ENCODE measurements at regions not wholly inside any gene's neighbourhood (a gene's known extent, or its start where the extent isn't known, plus 50 kb on each side); places are given as distances from the start of the nearest gene placed in this dataset.
A peak's percentile ranks its signal among the peaks of the same experiment; 100 is the strongest.

DNA sequence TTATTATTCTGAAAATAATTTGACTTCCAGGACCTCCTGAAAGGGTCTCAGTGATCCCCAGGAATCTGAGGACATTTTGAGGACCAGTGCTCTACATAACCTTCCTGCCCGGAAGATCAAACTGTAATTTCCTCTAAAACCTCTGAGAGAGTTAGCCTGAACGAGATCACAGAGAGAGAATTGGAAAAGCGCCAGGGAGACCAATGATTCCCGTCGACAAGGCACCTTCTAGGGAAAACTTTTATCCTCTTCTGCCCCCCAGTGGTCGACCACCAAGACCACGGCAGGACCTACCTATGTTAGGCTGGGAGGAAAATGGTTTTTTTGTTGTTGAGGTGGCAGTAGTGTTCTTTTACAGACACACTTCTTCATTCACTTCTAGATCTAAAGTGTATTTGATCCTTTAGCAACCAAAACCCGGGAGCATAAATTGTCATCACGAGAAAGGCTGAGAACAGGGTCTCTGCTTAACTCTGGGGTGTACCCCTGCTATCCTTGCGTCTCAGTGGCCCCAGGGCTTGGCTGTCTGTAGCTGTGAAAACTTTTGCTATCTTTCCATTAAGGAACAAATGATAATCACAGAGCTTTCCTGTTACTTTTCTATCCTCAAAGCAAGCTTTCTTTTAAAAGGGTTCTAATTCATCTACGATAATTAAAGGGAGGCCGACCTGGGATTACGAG is 62.9 kb upstream of the NID2 start:
- TF ChIP-seq, protein P1, sequence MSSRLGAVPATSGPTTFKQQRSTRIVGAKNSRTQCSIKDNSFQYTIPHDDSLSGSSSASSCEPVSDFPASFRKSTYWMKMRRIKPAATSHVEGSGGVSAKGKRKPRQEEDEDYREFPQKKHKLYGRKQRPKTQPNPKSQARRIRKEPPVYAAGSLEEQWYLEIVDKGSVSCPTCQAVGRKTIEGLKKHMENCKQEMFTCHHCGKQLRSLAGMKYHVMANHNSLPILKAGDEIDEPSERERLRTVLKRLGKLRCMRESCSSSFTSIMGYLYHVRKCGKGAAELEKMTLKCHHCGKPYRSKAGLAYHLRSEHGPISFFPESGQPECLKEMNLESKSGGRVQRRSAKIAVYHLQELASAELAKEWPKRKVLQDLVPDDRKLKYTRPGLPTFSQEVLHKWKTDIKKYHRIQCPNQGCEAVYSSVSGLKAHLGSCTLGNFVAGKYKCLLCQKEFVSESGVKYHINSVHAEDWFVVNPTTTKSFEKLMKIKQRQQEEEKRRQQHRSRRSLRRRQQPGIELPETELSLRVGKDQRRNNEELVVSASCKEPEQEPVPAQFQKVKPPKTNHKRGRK (CRISPR knock-in tag; IDR thresholded peaks at IDR 0.05; ENCODE audit: borderline replicate concordance) = no peak
- no peak for TF ChIP-seq RORB (CRISPR knock-in tag; IDR thresholded peaks at IDR 0.05)
- TF ChIP-seq, protein P2, sequence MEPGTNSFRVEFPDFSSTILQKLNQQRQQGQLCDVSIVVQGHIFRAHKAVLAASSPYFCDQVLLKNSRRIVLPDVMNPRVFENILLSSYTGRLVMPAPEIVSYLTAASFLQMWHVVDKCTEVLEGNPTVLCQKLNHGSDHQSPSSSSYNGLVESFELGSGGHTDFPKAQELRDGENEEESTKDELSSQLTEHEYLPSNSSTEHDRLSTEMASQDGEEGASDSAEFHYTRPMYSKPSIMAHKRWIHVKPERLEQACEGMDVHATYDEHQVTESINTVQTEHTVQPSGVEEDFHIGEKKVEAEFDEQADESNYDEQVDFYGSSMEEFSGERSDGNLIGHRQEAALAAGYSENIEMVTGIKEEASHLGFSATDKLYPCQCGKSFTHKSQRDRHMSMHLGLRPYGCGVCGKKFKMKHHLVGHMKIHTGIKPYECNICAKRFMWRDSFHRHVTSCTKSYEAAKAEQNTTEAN (CRISPR knock-in tag; IDR thresholded peaks at IDR 0.05) = no peak
- TF ChIP-seq, protein P3, sequence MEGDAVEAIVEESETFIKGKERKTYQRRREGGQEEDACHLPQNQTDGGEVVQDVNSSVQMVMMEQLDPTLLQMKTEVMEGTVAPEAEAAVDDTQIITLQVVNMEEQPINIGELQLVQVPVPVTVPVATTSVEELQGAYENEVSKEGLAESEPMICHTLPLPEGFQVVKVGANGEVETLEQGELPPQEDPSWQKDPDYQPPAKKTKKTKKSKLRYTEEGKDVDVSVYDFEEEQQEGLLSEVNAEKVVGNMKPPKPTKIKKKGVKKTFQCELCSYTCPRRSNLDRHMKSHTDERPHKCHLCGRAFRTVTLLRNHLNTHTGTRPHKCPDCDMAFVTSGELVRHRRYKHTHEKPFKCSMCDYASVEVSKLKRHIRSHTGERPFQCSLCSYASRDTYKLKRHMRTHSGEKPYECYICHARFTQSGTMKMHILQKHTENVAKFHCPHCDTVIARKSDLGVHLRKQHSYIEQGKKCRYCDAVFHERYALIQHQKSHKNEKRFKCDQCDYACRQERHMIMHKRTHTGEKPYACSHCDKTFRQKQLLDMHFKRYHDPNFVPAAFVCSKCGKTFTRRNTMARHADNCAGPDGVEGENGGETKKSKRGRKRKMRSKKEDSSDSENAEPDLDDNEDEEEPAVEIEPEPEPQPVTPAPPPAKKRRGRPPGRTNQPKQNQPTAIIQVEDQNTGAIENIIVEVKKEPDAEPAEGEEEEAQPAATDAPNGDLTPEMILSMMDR (IDR thresholded peaks at IDR 0.05) = peak; percentile 51
- TF ChIP-seq NR1H2 (CRISPR knock-in tag; IDR thresholded peaks at IDR 0.05) = no peak
- TF ChIP-seq, protein P4, sequence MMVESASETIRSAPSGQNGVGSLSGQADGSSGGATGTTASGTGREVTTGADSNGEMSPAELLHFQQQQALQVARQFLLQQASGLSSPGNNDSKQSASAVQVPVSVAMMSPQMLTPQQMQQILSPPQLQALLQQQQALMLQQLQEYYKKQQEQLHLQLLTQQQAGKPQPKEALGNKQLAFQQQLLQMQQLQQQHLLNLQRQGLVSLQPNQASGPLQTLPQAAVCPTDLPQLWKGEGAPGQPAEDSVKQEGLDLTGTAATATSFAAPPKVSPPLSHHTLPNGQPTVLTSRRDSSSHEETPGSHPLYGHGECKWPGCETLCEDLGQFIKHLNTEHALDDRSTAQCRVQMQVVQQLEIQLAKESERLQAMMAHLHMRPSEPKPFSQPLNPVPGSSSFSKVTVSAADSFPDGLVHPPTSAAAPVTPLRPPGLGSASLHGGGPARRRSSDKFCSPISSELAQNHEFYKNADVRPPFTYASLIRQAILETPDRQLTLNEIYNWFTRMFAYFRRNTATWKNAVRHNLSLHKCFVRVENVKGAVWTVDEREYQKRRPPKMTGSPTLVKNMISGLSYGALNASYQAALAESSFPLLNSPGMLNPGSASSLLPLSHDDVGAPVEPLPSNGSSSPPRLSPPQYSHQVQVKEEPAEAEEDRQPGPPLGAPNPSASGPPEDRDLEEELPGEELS (CRISPR knock-in tag; IDR thresholded peaks at IDR 0.05) = no peak
- TF ChIP-seq SP1 (CRISPR knock-in tag; conservative IDR thresholded peaks at IDR 0.05) = no peak
- no peak for TF ChIP-seq TEAD4 (CRISPR knock-in tag; IDR thresholded peaks at IDR 0.05)
- TF ChIP-seq, protein P5, sequence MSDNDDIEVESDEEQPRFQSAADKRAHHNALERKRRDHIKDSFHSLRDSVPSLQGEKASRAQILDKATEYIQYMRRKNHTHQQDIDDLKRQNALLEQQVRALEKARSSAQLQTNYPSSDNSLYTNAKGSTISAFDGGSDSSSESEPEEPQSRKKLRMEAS (CRISPR knock-in tag; IDR thresholded peaks at IDR 0.05) = no peak
- TF ChIP-seq, protein P6, sequence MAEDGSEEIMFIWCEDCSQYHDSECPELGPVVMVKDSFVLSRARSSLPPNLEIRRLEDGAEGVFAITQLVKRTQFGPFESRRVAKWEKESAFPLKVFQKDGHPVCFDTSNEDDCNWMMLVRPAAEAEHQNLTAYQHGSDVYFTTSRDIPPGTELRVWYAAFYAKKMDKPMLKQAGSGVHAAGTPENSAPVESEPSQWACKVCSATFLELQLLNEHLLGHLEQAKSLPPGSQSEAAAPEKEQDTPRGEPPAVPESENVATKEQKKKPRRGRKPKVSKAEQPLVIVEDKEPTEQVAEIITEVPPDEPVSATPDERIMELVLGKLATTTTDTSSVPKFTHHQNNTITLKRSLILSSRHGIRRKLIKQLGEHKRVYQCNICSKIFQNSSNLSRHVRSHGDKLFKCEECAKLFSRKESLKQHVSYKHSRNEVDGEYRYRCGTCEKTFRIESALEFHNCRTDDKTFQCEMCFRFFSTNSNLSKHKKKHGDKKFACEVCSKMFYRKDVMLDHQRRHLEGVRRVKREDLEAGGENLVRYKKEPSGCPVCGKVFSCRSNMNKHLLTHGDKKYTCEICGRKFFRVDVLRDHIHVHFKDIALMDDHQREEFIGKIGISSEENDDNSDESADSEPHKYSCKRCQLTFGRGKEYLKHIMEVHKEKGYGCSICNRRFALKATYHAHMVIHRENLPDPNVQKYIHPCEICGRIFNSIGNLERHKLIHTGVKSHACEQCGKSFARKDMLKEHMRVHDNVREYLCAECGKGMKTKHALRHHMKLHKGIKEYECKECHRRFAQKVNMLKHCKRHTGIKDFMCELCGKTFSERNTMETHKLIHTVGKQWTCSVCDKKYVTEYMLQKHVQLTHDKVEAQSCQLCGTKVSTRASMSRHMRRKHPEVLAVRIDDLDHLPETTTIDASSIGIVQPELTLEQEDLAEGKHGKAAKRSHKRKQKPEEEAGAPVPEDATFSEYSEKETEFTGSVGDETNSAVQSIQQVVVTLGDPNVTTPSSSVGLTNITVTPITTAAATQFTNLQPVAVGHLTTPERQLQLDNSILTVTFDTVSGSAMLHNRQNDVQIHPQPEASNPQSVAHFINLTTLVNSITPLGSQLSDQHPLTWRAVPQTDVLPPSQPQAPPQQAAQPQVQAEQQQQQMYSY (CRISPR knock-in tag; IDR thresholded peaks at IDR 0.05) = no peak
- TF ChIP-seq, protein P7, sequence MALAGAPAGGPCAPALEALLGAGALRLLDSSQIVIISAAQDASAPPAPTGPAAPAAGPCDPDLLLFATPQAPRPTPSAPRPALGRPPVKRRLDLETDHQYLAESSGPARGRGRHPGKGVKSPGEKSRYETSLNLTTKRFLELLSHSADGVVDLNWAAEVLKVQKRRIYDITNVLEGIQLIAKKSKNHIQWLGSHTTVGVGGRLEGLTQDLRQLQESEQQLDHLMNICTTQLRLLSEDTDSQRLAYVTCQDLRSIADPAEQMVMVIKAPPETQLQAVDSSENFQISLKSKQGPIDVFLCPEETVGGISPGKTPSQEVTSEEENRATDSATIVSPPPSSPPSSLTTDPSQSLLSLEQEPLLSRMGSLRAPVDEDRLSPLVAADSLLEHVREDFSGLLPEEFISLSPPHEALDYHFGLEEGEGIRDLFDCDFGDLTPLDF (CRISPR knock-in tag; IDR thresholded peaks at IDR 0.05) = no peak
- TF ChIP-seq SMAD3 (CRISPR knock-in tag; IDR thresholded peaks at IDR 0.05; ENCODE audit: borderline replicate concordance) = no peak
